Stimulated activated CD4-positive, alpha-beta T cell treated with anti-CD3 and anti-CD28 coated beads, TNF-alpha, amount 100 ng/mL, for 24 hours (primary cell): ENCODE measurements at regions not wholly inside any gene's neighbourhood (a gene's known extent, or its start where the extent isn't known, plus 50 kb on each side); places are given as distances from the start of the nearest gene placed in this dataset.
"Not testable (repeated sequence)": the region's sequence is repeated elsewhere in the genome, so short reads cannot be mapped to it uniquely, and the experiment has no call there.

Source experiments
- DNase-seq, 3 experiments: peaks; one replicate each; pipeline ENCODE4 v3.0.0-alpha.2; 2020; ENCODE audit warnings: low read depth in 3 of 3

DNA sequence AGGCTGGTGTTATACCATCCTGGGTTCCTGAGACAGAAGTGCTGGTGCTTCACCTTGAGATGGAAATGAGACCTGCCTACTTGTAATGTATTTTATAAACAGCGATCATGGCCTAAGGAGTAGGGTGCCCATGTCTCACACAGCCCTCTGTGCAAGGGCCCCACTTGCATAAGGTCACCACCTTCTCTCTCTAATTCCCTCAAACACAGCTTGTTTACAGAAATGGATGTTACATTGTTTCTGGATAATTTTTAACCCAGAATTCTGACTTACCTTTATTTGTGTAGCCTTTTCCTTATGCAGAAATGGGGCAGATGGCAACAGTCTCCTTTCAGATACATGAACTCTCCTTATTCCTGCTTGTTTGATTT, 95.1 kb upstream of the UMPS start:
- no peak for DNase-seq

DNA sequence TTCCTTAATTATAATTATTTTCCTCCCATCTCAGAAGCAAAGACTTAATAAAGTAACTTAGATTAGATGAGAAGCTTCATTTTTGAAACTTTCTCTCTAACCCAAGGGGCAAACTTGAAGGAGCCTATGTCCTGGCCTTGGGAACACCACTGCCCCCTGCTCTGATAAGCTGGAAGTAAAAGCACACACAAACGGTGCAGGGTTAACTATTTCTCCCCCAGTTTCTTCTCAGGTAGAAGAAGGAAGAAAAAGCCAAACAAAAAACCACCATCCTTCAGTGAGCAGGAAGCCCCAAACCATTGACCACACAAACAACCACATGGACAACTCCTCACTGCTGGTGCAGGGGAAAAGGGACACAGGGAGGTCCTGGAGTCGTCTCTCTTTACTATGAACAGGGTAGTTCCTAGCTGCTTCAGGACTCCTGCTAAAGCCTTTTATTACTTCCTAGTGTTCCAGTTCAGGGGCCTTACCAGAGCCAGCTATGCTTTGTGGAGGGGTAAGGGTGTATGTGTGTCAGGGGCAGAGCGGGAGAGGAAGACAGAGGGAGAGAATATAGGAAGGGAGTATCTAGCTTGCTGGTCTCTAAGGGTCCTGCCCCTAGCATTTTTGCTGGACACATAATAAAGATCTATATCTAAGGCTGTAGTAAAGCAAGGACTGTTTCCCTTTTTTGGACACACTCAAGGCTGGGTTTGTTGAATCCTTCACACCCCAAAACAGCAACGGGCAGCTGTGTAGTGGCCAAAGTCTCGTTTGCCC, 94.0 kb upstream of the UMPS start:
- no peak for DNase-seq

DNA sequence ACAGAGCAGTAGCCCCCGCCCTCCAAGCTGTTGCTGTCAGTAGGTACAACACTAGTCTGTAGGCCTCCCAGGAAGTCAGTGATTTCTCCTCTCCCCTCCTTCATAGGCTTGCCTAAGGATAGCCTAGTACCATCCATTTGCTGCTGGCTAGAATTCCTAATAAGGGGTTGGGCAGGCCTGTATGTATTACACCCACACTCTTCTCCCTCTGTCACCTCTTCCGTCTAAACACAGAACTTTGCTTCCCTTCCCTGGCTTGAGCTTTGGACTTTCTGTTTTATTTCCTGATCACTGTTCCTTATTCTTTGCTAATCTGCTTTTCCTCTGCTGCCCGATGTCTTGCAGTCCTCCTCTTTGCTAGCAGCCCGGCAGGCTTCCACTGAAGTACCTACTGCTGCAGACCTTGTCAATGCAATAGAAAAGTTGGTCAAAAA, 93.4 kb upstream of the UMPS start:
- no peak for DNase-seq

DNA sequence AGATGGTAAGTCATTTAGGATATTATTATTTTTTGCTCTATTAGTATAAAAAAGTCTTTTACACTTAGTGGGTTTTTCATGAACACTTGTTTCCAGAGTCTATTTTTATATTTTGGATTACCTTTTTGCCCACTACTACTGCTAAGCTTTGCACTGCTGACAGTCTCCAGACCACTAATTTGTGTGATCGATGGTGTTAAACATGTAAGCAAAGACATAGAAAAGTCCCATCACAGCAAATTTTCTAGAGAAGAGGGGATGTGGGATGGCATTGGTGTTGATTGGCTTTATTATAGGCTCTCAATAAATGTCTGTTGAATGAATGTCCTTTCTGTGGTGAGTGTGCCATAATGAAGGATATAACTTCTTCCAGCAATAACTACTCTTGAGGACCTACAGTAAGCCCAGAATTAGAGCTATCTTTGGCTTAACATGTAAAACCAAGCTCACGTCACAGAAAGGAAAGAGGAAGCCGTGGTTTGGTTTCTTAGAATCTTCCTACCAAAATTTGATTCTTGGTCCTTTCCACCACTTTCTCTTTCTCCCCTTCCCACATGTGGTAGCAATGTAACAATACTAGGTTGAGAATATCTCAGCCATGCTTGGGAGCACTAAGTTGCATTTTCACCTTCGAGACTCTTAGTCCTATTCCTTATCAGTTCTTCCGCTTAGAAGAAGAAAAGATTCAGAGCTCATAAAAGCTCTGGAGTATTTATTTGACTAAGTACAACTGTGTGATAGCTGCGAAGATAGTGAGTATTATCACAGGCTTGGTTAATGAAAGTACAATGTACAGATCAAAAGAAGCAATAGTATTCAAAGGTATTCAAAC, 90.6 kb upstream of the UMPS start:
- DNase-seq = no peak

DNA sequence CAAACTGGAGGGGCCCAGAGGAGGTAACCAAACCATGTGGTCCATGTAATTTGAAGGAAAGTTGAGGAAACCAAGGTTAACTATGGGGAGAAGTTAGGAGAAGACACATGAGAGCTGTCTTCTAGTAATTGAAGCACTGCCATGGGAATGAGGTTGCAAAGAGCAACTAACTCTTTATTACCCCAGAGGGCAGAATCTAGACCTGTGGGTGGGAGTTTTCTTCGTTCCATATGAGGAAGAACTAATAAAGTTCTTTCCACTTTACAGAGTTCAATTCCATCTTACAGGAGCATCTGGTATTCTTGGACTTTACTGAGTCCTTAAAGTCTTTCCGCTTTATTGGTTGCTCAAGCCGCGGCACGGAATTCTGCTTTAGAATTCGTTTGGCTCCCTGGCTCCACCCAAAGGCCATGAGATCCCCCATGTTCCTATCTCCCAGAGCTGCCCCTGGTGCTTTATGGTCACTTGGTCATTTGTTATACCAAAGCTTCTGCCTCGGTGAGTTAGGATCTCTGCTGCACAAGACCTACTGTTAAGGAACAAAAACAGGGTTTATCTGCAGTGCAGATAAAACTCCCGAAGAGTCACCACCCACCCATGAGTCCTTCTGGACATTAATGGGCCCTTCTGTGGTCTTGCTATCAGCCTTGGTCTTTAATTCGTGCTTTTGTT, 89.5 kb upstream of the UMPS start:
- DNase-seq = no peak

DNA sequence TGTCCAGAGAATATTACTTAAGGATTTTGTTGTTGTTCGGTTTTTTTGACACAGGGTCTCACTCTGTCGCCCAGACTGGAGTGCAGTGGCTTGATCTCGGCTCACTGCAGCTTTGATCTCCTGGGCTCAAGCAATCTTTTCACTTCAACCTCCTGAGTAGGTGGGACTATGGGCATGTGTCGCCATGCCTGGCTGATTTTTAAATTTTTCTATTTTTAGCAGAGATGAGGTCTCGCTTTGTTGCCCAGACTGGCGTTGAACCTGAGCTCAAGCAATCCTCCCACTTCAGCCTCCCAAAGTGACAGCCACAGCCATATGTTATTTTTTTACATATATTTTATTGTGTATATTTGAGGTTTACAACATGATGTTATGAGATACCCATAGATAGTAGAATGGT, 86.8 kb upstream of the UMPS start:
- DNase-seq = no peak

DNA sequence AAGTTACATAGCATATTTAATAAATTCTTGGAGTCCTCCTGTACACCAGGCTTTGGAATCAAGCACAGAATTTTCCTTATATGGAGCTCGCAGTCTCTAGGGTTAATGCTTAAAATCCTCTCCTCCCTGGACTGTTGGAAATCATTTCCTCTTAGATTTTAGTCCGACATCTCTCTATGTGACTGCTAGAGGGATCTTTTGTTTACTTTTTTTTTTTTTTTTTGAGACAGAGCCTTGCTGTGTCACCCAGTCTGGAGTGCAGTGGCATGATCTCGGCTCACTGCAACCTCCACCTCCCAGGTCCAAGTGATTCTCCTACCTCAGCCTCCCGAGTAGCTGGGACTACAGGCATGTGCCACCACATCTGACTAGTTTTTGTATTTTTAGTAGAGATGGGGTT, 84.1 kb upstream of the UMPS start:
- not testable (repeated sequence) for DNase-seq

DNA sequence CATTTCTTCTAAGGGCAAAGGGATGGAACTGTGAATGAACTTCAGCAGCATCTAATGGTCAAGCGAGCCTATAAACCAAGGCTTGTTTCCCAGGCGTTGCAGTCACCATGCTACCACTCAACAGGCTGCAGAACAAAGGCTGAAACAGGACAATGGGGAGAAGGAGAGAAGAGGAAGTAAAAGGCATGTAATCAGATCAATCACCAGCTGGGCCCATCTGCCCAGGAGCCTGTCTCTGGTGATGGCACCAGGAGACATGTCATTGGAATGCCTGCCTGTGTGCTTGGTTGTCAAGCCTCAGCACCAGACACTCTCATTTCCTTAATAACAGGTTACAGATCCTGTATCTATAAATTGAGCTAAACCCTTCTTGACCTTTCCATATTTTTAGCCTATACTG, 81.7 kb upstream of the UMPS start:
- DNase-seq = no peak

DNA sequence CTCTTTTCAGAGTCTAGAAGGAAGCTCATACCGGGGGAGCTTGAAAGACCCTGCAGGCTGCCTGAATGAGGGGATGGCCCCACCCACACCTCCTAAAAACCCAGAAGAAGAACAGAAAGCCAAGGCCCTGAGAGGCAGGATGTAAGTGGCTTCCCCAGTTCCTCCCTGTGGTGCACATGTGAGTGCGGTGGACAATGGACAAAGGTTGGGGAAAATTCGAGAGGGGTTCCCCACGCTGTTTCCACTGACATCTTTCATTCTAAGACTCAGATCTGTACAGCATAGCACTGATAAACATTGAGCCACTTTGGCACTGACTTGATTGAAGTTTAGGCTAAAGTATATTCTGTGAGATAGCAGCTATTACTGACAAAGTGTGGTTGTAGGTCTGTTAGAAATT, 79.5 kb upstream of the UMPS start:
- peak in 1 of 3 experiments; percentile 12 for DNase-seq

DNA sequence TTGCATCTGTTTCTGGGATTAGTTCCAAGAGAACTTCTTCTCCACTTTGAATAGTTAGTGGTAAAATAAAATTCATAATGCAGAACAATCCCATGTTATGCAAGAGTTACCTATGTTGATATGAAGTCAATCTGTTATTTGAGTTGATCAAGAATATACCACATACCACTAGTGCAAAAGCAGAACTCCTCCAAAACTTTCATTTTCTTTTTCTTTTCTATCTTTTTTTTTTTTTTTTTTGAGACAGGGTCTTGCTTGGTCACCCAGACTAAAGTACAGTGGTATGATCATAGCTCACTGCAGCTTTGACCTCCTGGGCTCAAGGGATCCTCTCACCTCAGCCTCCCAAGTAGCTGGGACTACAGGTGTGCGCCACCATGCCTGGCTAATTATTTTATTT, 78.8 kb upstream of the UMPS start:
- not testable (repeated sequence) for DNase-seq

DNA sequence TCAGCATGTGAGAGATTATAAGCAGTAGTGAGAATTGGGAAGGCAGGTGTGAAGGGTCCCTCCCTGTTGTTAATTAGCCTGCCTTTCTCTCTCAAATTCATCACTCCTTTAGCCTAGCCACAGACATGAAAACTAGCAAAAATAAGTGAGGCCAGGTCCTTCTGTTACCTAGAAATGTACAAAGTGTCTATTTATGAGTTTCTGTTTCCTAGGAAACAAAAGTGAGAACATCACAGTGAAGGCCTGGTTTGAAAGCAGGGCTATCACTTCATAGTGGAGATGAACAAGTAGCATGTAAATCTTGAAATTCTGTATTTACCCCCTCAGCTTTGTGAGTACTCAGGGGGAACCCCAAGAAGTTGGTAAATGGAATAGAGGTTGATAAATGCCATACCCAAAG, 78.2 kb upstream of the UMPS start:
- DNase-seq = no peak

DNA sequence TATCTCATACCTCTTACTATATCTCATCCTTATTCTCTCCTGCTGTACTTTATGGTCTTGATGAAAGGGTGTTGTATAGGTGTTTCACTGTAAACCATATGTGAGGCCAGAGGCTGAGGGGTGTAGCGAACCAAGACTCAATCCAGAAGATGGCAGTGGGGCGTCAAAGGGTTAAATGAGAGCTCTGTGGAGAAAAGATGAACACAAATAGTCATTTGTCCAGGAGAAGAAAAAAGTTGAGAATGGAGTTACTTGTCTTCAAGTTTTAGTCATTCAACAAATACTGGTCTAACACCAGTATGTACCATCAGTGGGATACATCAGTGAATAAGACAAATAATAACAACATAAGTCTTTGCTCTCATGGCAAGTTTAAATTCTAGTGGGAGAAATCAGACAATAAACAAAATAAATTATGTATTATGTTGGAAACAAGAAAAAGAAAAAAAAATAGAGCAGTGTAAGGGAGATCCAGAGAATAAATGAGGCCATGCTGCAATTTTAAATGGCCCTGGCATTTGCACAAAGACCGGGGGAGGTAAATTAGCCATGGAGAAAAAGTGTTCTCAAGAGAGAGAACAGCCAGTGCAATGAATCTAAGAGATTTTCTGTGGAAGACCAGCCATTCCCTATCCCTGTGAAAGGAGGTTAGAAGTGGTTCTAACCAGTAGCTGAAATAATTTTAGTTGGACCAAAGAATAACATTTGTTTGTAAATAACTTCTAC, 77.0 kb upstream of the UMPS start:
- no peak for DNase-seq

DNA sequence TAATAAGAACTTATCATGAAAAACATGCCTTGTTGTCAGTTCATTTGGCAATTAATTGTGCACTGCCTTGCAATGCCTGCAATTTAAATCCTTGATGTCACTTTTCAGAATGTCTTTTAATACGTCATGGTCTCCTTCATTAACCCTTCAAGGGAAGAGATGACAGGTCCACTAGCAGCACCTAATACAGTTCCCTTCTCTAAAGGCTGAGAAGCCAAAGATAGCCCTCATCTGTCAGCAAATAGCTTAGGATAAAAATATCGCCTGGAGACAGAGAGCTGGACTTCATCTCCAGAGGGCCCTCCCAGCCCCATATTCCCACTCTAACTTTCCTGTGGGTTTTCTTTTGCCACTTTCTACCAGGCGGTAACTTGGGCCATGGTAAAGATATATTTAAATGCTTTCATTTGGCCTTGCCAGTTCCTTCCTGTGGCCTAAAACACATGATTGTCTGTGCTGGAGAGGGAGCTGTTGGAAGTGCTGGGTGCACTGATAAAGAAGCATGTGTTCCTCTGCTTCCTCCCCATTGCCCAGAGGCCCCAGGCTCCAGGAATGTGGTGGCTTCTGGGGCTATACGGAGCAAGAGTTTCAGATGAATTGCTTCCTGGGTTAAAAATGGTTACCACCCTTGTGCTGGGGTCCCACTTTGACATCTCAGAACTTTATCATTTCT, 76.3 kb upstream of the UMPS start:
- DNase-seq = no peak

DNA sequence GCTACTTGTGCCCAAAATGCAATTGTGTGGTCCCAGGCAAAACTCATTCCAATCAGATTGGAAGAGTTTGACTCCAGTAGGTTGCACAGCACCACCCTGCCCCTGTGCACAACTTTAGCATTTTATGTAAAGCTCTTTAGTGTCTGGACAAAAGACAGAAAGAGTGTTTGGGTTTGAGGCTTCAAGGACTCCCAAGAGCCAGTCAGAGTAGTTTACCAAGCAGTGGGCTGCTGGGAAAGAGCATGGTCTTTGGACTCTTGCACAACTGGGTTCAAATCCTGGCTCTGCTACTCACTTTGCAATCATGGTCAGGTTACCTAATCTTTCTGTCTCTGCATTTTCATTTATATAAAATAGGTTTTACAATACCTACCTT, 75.8 kb upstream of the UMPS start:
- no peak for DNase-seq

DNA sequence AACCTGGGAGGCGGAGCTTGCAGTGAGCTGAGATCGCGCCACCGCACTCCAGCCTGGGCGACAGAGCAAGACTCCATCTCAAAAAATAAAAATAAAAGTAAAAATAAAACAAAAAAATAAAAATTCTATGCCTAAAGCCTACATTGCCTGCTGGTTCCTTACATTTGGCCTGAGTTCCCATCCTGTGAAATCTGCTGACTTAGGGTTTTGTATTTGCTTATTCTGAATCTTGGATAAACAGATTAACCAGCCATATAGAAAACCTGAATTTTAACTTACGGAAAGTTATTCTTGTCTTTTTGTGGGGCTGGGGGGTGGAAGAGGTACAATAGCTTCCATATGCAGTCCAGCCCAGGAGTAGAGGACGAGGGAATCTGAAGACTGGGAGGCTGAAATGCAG, 73.7 kb upstream of the UMPS start:
- DNase-seq = no peak

DNA sequence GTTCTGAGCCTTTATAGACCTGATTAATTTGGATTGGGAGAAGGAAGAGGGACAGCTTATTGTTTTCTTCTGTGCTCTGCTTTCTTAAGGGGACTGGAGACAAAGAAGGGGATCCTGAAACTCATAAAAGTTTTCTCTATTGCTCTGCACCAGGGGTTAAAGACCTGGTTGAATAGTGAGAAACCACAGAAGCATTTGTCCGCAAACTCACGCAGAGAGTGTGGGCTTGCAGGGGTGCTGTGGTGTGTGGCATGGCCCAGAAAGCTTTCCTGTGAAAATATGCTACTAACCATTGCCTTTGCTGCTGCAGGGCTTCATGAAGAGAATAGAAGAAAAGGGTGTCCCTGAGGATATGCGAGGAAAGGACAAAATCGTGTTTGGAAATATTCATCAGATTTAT, 73.1 kb upstream of the UMPS start:
- no peak for DNase-seq

DNA sequence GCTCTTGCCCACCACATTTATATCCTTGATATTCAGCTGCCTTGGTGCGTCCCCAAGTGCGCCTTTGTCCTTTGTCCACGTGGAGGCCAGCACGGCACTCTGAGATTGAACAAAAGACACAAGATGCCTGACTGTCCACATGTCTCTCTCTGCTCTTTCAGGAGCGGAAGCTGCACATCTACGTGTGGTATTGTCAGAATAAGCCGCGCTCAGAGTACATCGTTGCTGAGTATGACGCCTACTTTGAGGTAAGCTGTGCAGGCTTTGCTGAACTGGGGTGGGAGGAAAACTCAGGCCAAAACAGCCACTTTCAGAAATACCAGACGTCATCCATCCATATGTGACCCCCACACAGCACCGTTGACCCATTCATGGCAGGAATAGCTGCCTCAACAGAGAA, 72.0 kb upstream of the UMPS start:
- no peak for DNase-seq

DNA sequence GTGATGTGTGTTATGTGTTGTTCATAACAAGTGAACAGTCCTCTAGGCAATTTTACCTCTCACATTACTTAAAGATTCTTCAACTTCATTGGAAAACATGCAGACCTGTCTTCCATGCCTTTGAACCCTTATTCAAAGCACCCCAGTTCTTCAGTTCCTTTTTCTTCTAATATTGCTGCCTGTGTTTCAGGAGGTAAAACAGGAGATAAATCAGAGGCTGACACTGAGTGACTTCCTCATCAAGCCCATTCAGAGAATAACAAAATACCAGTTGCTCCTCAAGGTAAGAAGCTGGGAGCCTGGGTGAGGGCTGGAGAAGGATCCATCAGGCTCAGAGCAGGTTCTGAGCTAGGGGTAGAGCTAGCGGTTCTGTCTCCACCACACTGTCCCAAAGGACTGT, 71.1 kb upstream of the UMPS start:
- no peak for DNase-seq

DNA sequence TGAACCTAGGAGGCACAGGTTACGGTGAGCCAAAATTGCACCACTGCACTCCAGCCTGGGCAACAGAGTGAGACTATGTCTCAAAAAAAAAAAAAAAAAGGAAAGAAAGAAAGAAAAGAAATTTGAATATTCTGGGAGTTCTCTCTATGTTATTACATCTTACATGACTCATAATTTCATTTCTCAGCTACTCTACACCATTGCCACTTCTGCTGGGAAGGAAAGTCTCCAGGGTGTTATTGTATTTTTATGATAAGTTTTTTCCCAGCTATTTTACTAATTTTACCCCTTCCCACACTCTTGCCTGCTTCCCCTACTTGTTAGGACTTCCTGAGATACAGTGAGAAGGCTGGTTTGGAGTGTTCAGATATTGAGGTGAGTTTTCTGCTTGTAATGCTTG, 69.7 kb upstream of the UMPS start:
- DNase-seq = no peak

DNA sequence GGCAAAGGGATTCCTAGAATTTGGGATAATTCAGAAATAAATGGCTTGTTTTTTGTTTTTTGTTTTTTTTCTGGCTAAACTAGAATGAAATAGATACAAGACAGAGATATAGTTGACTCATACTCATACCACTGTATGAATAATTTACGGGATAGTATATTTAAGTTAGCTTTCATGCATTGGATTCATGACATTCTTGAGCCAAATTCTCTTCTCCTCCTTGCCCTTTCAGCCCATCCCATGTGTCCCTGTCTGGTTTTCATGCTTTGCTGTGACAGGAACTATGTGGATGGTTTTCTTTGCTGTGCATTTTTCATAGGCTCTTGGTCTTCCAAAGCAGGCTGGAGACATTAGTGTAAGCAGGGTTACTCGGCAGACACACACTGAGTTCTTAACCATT, 66.6 kb upstream of the UMPS start:
- DNase-seq = no peak

DNA sequence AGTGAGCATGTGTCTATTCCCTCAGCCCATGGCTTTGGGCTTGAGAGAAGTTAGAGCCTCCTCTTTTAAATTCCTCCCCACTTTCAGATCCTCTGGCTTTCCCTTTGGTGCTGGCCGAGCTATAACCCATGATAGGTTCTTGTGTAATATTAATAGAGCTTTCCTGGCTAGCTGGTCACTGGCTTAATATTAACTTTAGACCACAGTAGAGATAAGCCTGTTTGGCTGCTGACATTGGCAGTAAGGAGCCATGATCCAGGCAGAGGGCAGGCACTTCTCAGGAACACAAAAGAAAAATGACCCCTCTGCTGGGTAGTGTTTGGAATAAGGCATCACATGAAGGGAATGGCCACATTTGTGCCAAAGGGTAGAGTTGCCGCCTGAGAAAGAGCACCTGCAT, 65.4 kb upstream of the UMPS start:
- DNase-seq = no peak

DNA sequence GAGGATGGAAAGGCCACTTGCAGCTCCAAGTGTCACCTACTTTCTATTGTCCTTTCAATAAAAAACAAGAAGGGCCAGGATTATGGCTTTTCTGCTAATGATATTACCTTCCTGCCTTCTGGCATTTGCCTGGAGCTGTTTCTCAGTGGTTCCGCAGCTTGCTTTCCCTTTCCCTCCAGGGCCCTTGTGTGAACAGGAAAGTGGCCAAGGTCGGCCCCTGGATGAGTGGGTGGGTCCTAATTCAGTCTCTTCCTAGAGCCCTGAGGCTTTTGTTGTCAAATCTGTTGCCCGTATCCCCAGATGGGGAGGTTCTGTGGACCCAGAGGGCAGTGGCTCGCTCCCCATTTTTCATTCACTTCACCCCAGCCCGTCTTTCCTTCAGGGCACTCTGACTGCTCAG, 64.2 kb upstream of the UMPS start:
- no peak for DNase-seq
